H1 (cell line): ENCODE measurements at regions not wholly inside any gene's neighbourhood (a gene's known extent, or its start where the extent isn't known, plus 50 kb on each side); places are given as distances from the start of the nearest gene placed in this dataset.

Experiments
- CTCF ChIA-PET: fragments of 300-600 bp; sonication (Branson Sonifier 250); formaldehyde crosslinking; loops from one replicate; lab custom pipeline; 2021; ENCODE audit not compliant: partially characterized antibody; lab: Charles Lee
- POLR2A ChIA-PET: fragments of 300-600 bp; sonication (Branson Sonifier 250); formaldehyde crosslinking; loops from one replicate; lab custom pipeline; 2021; ENCODE audit warnings: inconsistent platforms; ENCODE audit not compliant: partially characterized antibody; lab: Charles Lee
- DNase-seq, 2 experiments: peaks; one replicate each; pipeline versions ENCODE4 v3.0.0 to v3.0.0-alpha.2; 2010 to 2022; ENCODE audit warnings: low spot score in 2 of 2, low read depth in 1 of 2, mixed read lengths in 1 of 2
- FAIRE-seq: peaks from 2 replicates; lab custom pipeline; 2011; peaks lifted over from hg19 to GRCh38; lab: Jason Lieb, UNC
- H2AFZ ChIP-seq: 2 replicates; pipeline ENCODE4 v1.8.1; 2012; ENCODE audit warnings: low read length, inconsistent platforms
- H2AK5ac ChIP-seq: 2 replicates; pipeline ENCODE4 v1.6.1; 2013; ENCODE audit warnings: low read depth, low read length
- H2BK120ac ChIP-seq: replicated peaks from 2 replicates; pipeline ENCODE3; 2013; ENCODE audit warnings: low read depth, low read length, inconsistent platforms
- H2BK12ac ChIP-seq: 2 replicates; pipeline ENCODE4 v1.6.1; 2013; ENCODE audit warnings: low read depth, low read length
- H2BK15ac ChIP-seq: 2 replicates; pipeline ENCODE4 v1.6.1; 2013; ENCODE audit warnings: low read length
- H2BK20ac ChIP-seq: 2 replicates; pipeline ENCODE4 v1.6.1; 2013; ENCODE audit warnings: low read length
- H2BK5ac ChIP-seq: 2 replicates; pipeline ENCODE4 v1.6.1; 2013; ENCODE audit warnings: low read depth, low read length
- H3K14ac ChIP-seq: 2 replicates; pipeline ENCODE4 v1.6.1; 2013; ENCODE audit warnings: inconsistent platforms; ENCODE audit not compliant: insufficient read length
- H3K18ac ChIP-seq: 2 replicates; pipeline ENCODE4 v1.6.1; 2013; ENCODE audit warnings: low read length; ENCODE audit errors: extremely low read depth
- H3K23ac ChIP-seq: 2 replicates; pipeline ENCODE4 v1.6.1; 2013; ENCODE audit warnings: inconsistent platforms; ENCODE audit not compliant: insufficient read length
- H3K23me2 ChIP-seq: 2 replicates; pipeline ENCODE4 v1.6.1; 2013; ENCODE audit warnings: low read depth, low read length
- H3K27ac ChIP-seq: 2 replicates; pipeline ENCODE4 v1.6.1; 2011; ENCODE audit warnings: low read depth, low read length, inconsistent platforms
- H3K27me3 ChIP-seq, 4 experiments: replicated peaks in 1 of 4; 1 replicate in 1 of 4; 2 replicates in 3 of 4; pipeline versions ENCODE4 v1.6.1 to v1.8.1; 2011 to 2013; ENCODE audit warnings: low read length in 3 of 4, mild to moderate bottlenecking in 3 of 4, inconsistent platforms in 2 of 4, mixed read lengths in 2 of 4, moderate library complexity in 1 of 4; ENCODE audit not compliant: control insufficient read depth in 3 of 4, insufficient read depth in 3 of 4; ENCODE audit errors: extremely low read depth in 1 of 4
- H3K36me3 ChIP-seq, 4 experiments: 2 replicates each; pipeline versions ENCODE4 v1.6.1 to v1.8.1; 2011 to 2013; ENCODE audit warnings: mild to moderate bottlenecking in 4 of 4, low read length in 3 of 4, moderate library complexity in 2 of 4, control low read depth in 1 of 4, inconsistent platforms in 1 of 4; ENCODE audit not compliant: insufficient read depth in 4 of 4, control insufficient read depth in 2 of 4
- H3K4ac ChIP-seq: replicated peaks from 2 replicates; pipeline ENCODE3; 2013; ENCODE audit warnings: low read length, low read depth, mixed read lengths, inconsistent platforms; ENCODE audit not compliant: insufficient read length
- H3K4me1 ChIP-seq, 4 experiments: replicated peaks in 1 of 4; 1 replicate in 1 of 4; 2 replicates in 3 of 4; pipeline versions ENCODE4 v1.6.1 to v1.8.1; 2011 to 2013; ENCODE audit warnings: low read length in 3 of 4, inconsistent platforms in 2 of 4, mixed read lengths in 1 of 4; ENCODE audit not compliant: insufficient read depth in 4 of 4, control insufficient read depth in 3 of 4
- H3K4me2 ChIP-seq, 2 experiments: 2 replicates each; pipeline versions ENCODE4 v1.6.1 to v1.8.1; 2011 to 2013; ENCODE audit warnings: low read depth in 2 of 2, low read length in 2 of 2, control low read depth in 1 of 2, inconsistent platforms in 1 of 2, mild to moderate bottlenecking in 1 of 2; ENCODE audit not compliant: insufficient read depth in 1 of 2
- H3K4me3 ChIP-seq, 4 experiments: fragments of 200-600, 300-600 bp in 1 of 4; sonication (generic), shearing (Covaris generic), sonication (Bioruptor Twin) in 1 of 4; 2 replicates each; pipeline versions ENCODE4 v1.5.1 to v1.8.1; 2011 to 2016; ENCODE audit warnings: low read length in 4 of 4, low read depth in 3 of 4, control low read depth in 2 of 4, inconsistent platforms in 2 of 4, mild to moderate bottlenecking in 2 of 4, mixed read lengths in 1 of 4, moderate library complexity in 1 of 4; ENCODE audit not compliant: insufficient read depth in 2 of 4; ENCODE audit errors: extremely low read depth in 1 of 4
- H3K56ac ChIP-seq: replicated peaks from 2 replicates; pipeline ENCODE3; 2013; ENCODE audit warnings: low read depth, mild to moderate bottlenecking, mixed read lengths, low read length, inconsistent platforms; ENCODE audit not compliant: insufficient read length
- H3K79me1 ChIP-seq: 2 replicates; pipeline ENCODE4 v1.6.1; 2013; ENCODE audit warnings: low read depth, low read length, control low read depth
- H3K79me2 ChIP-seq, 2 experiments: 2 replicates each; pipeline versions ENCODE4 v1.6.1 to v1.8.1; 2012 to 2013; ENCODE audit warnings: low read length in 2 of 2, mild to moderate bottlenecking in 2 of 2, inconsistent platforms in 1 of 2; ENCODE audit not compliant: insufficient read depth in 2 of 2, control insufficient read depth in 1 of 2
- H3K9ac ChIP-seq, 4 experiments: replicated peaks in 1 of 4; 1 replicate in 1 of 4; 2 replicates in 3 of 4; pipeline versions ENCODE4 v1.6.1 to v1.8.1; 2011 to 2013; ENCODE audit warnings: low read depth in 3 of 4, low read length in 3 of 4, control low read depth in 2 of 4, mild to moderate bottlenecking in 2 of 4, moderate library complexity in 2 of 4, inconsistent platforms in 1 of 4; ENCODE audit errors: extremely low read depth in 1 of 4
- H3K9me3 ChIP-seq, 2 experiments: 2 replicates each; pipeline versions ENCODE4 v1.6.1 to v1.8.1; 2012 to 2013; ENCODE audit warnings: mild to moderate bottlenecking in 2 of 2, moderate library complexity in 2 of 2, control low read depth in 1 of 2, inconsistent platforms in 1 of 2, low read depth in 1 of 2, low read length in 1 of 2, mixed read lengths in 1 of 2; ENCODE audit not compliant: insufficient read depth in 2 of 2
- H4K20me1 ChIP-seq, 2 experiments: replicated peaks in 1 of 2; 2 replicates each; pipeline versions ENCODE3 to v1.8.1; 2011 to 2013; ENCODE audit warnings: inconsistent platforms in 2 of 2, low read length in 2 of 2, mild to moderate bottlenecking in 1 of 2; ENCODE audit not compliant: insufficient read depth in 2 of 2, control insufficient read depth in 1 of 2
- H4K5ac ChIP-seq: 2 replicates; pipeline ENCODE4 v1.6.1; 2013; ENCODE audit warnings: low read length, low read depth, mixed read lengths, inconsistent platforms; ENCODE audit not compliant: insufficient read length
- H4K8ac ChIP-seq: 2 replicates; pipeline ENCODE4 v1.8.0; 2013; ENCODE audit warnings: mild to moderate bottlenecking, moderate library complexity, low read length, inconsistent platforms; ENCODE audit not compliant: insufficient read depth; ENCODE audit errors: extremely low read depth
- H4K91ac ChIP-seq: replicated peaks from 2 replicates; pipeline ENCODE3; 2013; ENCODE audit warnings: low read length, mixed read lengths, inconsistent platforms; ENCODE audit not compliant: insufficient read length
- CHD2 ChIP-seq: IDR thresholded peaks from 2 replicates; pipeline ENCODE4 v1.6.1; 2012; ENCODE audit warnings: low read length, improper control_type of control experiment
- FOSL1 ChIP-seq: IDR thresholded peaks from 2 replicates; pipeline ENCODE4 v1.6.1; 2011; ENCODE audit warnings: mild to moderate bottlenecking, low read depth, low read length, moderate library complexity; ENCODE audit not compliant: insufficient read depth
- GTF2F1 ChIP-seq: IDR thresholded peaks from 2 replicates; pipeline ENCODE4 v1.6.1; 2012; ENCODE audit warnings: low read depth, low read length, improper control_type of control experiment, borderline replicate concordance
- HDAC2 ChIP-seq, 2 experiments: fragments of 300-600 bp in 1 of 2; sonication (generic) in 1 of 2; IDR thresholded peaks; 2 replicates each; pipeline ENCODE4 v1.6.1; 2011 to 2012; ENCODE audit warnings: low read depth in 2 of 2, low read length in 2 of 2, mild to moderate bottlenecking in 2 of 2, moderate library complexity in 2 of 2, borderline replicate concordance in 1 of 2, inconsistent platforms in 1 of 2
- NRF1 ChIP-seq: IDR thresholded peaks from 2 replicates; pipeline ENCODE4 v1.6.1; 2011; ENCODE audit warnings: mild to moderate bottlenecking, low read depth, low read length, improper control_type of control experiment
- POLR2A ChIP-seq, 2 experiments: IDR thresholded peaks; 1 replicate in 1 of 2; 2 replicates in 1 of 2; pipeline ENCODE4 v1.6.1; 2011; ENCODE audit warnings: low read depth in 2 of 2, low read length in 2 of 2, mild to moderate bottlenecking in 2 of 2; ENCODE audit errors: control extremely low read depth in 1 of 2
- RAD21 ChIP-seq, 2 experiments: IDR thresholded peaks in 1 of 2; conservative IDR thresholded peaks in 1 of 2; 2 replicates each; pipeline ENCODE4 v1.6.1; 2011; ENCODE audit warnings: low read depth in 2 of 2, low read length in 2 of 2, improper control_type of control experiment in 1 of 2, inconsistent platforms in 1 of 2, mild to moderate bottlenecking in 1 of 2, moderate library complexity in 1 of 2
- SP1 ChIP-seq: IDR thresholded peaks from 2 replicates; pipeline ENCODE4 v1.6.1; 2011; ENCODE audit warnings: low read depth, low read length
- SP4 ChIP-seq: IDR thresholded peaks from 2 replicates; pipeline ENCODE4 v1.6.1; 2012; ENCODE audit warnings: low read length, inconsistent platforms
- TAF1 ChIP-seq: IDR thresholded peaks from 2 replicates; pipeline ENCODE4 v1.6.1; 2011; ENCODE audit warnings: mild to moderate bottlenecking, low read depth, low read length
- TAF7 ChIP-seq: optimal IDR thresholded peaks from 2 replicates; pipeline ENCODE3; 2011; ENCODE audit warnings: low read depth, mild to moderate bottlenecking, inconsistent platforms, low read length, moderate library complexity, borderline replicate concordance
- TCF12 ChIP-seq: IDR thresholded peaks from 2 replicates; pipeline ENCODE4 v1.6.1; 2011; ENCODE audit warnings: low read depth, mild to moderate bottlenecking, low read length
- TF ChIP-seq, protein P1 (sequence below): IDR thresholded peaks from 2 replicates; pipeline ENCODE4 v1.6.1; 2011; ENCODE audit warnings: low read length, improper control_type of control experiment
- TF ChIP-seq, protein P2 (sequence below): IDR thresholded peaks from 2 replicates; pipeline ENCODE4 v1.6.1; 2012; ENCODE audit warnings: inconsistent platforms
- TF ChIP-seq, protein P3 (sequence below): IDR thresholded peaks from 2 replicates; pipeline ENCODE4 v1.6.1; 2011; ENCODE audit warnings: low read depth, mild to moderate bottlenecking, low read length; ENCODE audit not compliant: insufficient read depth

DNA sequence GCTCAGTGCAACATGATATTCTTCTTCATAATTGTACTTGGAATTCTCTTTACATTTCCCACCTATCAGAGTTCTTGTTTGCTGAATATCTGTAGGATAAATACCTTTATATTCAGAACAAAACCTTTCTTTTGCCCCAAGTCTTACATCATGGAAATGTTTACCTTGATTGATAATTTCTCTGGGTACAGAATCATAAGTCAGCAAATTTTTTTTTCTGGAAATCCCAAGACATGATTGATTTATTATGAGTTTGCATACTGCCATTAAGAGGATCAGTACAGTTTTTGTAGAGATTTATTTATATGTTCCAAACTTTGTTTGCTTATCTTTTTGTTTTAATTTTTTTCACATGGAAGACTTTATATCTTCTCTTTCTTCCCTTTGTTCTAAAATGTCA lies 699.8 kb upstream of the KIF2B start:
- Histone ChIP-seq H3K18ac (no peak overlapping the region), H4K5ac (no peak overlapping the region), H3K79me2 (no peaks in the 10 kb centered on the region), H3K9ac (no peak overlapping the region), H2BK5ac (no peak overlapping the region), H3K4me2 (no peak overlapping the region), H3K4me1 (no peaks in the 10 kb centered on the region), H2BK20ac (no peak overlapping the region), H4K8ac (no peak overlapping the region), H3K4ac (no peak overlapping the region), H3K9me3 (no peaks in the 10 kb centered on the region), H3K23ac (no peak overlapping the region), H3K23me2 (no peaks in the 10 kb centered on the region), H2BK15ac (no peak overlapping the region), H3K56ac (no peak overlapping the region), H4K20me1 (no peaks in the 10 kb centered on the region), H2AK5ac (no peak overlapping the region), H3K4me3 (no peak overlapping the region), H2BK120ac (no peak overlapping the region), H4K91ac (no peak overlapping the region), H3K27ac (no peak overlapping the region), H3K36me3 (no peaks in the 10 kb centered on the region), H3K14ac (no peak overlapping the region), H3K27me3 (no peaks in the 10 kb centered on the region), H2BK12ac (no peak overlapping the region), H3K79me1 (no peaks in the 10 kb centered on the region), H2AFZ (no peak overlapping the region)
- ChIA-PET CTCF (no interaction called here), POLR2A (no interaction called here)
- no peak for FAIRE-seq
- no peak for DNase-seq
- TF ChIP-seq SP4 (no peak), TAF7 (no peak), TAF1 (no peak), TCF12 (no peak), FOSL1 (no peak), RAD21 (IDR thresholded peaks at IDR 0.05 in 1 of 2, conservative IDR thresholded peaks at IDR 0.05 in 1 of 2; ENCODE audit: low read depth in 2 of 2, low read length in 2 of 2) (no peak), NRF1 (no peak), GTF2F1 (no peak), HDAC2 (IDR thresholded peaks at IDR 0.05; ENCODE audit: borderline replicate concordance in 1 of 2, low read depth in 2 of 2, low read length in 2 of 2) (no peak), SP1 (no peak), CHD2 (no peak), POLR2A (IDR thresholded peaks at IDR 0.05; ENCODE audit: control extremely low read depth in 1 of 2, low read depth in 2 of 2, low read length in 2 of 2) (no peak)
- TF ChIP-seq, protein P1, sequence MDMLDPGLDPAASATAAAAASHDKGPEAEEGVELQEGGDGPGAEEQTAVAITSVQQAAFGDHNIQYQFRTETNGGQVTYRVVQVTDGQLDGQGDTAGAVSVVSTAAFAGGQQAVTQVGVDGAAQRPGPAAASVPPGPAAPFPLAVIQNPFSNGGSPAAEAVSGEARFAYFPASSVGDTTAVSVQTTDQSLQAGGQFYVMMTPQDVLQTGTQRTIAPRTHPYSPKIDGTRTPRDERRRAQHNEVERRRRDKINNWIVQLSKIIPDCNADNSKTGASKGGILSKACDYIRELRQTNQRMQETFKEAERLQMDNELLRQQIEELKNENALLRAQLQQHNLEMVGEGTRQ: no peak
- TF ChIP-seq, protein P2, sequence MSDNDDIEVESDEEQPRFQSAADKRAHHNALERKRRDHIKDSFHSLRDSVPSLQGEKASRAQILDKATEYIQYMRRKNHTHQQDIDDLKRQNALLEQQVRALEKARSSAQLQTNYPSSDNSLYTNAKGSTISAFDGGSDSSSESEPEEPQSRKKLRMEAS: no peak
- TF ChIP-seq, protein P3, sequence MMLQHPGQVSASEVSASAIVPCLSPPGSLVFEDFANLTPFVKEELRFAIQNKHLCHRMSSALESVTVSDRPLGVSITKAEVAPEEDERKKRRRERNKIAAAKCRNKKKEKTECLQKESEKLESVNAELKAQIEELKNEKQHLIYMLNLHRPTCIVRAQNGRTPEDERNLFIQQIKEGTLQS: no peak
